K562 (cell line): ENCODE measurements at regions not wholly inside any gene's neighbourhood (a gene's known extent, or its start where the extent isn't known, plus 50 kb on each side); places are given as distances from the start of the nearest gene placed in this dataset.

Experiments used
- CBX2 ChIP-seq: fragments of 200-600 bp; sonication (generic); IDR thresholded peaks from one replicate; pipeline ENCODE4 v1.6.1; 2012; ENCODE audit warnings: mild to moderate bottlenecking, low read length, inconsistent platforms; ENCODE audit not compliant: insufficient read depth, poor library complexity, severe bottlenecking
- DACH1 ChIP-seq: fragments of 450-650 bp; IDR thresholded peaks from 2 replicates; pipeline ENCODE4 v1.6.1; 2018; ENCODE audit not compliant: partially characterized antibody
- FIP1L1 ChIP-seq: fragments of 200-400 bp; formaldehyde crosslinking; IDR thresholded peaks from 2 replicates; pipeline ENCODE4 v1.6.1; 2018; ENCODE audit warnings: mild to moderate bottlenecking, low read depth, low read length; ENCODE audit not compliant: poor library complexity, severe bottlenecking
- FOXP1 ChIP-seq: sonication (generic); formaldehyde crosslinking; IDR thresholded peaks from 2 replicates; pipeline ENCODE4 v1.8.0; 2022; ENCODE audit warnings: mild to moderate bottlenecking, missing genetic modification reagents
- HDAC6 ChIP-seq: IDR thresholded peaks from 2 replicates; pipeline ENCODE4 v1.6.1; 2012; ENCODE audit warnings: low read depth, mild to moderate bottlenecking, control low read depth, inconsistent platforms, low read length, moderate library complexity
- HDAC8 ChIP-seq: fragments of 450-650 bp; IDR thresholded peaks from 2 replicates; pipeline ENCODE4 v1.6.1; 2016; ENCODE audit warnings: mild to moderate bottlenecking, missing genetic modification characterization, moderate library complexity, missing compliant biosample characterization
- MXD1 ChIP-seq: fragments of 250-450 bp; sonication (Bioruptor Pico); IDR thresholded peaks from 2 replicates; pipeline ENCODE4 v1.8.0; 2021; ENCODE audit warnings: borderline replicate concordance, mild to moderate bottlenecking, moderate library complexity; ENCODE audit not compliant: poor library complexity, severe bottlenecking
- MYNN ChIP-seq, 2 experiments: sonication (generic); formaldehyde crosslinking in 1 of 2; IDR thresholded peaks; 2 replicates each; pipeline versions ENCODE4 v1.5.0 to v1.6.1; 2016 to 2020; ENCODE audit warnings: antibody characterized with exemption in 1 of 2, missing genetic modification reagents in 1 of 2
- NELFE ChIP-seq: IDR thresholded peaks from 2 replicates; pipeline ENCODE4 v1.6.1; 2011; ENCODE audit warnings: mild to moderate bottlenecking; ENCODE audit not compliant: insufficient read depth, insufficient read length
- NKRF ChIP-seq: fragments of 450-650 bp; IDR thresholded peaks from 2 replicates; pipeline ENCODE4 v1.6.1; 2016; ENCODE audit warnings: borderline replicate concordance
- NR2C2 ChIP-seq, 2 experiments: fragments of 200-800 bp in 1 of 2; sonication (Bioruptor generic) in 1 of 2; sonication (generic) in 1 of 2; formaldehyde crosslinking in 1 of 2; IDR thresholded peaks; 2 replicates each; pipeline versions ENCODE4 v1.6.1 to v1.8.0; 2016 to 2022; ENCODE audit warnings: mild to moderate bottlenecking in 1 of 2, missing compliant biosample characterization in 1 of 2, missing genetic modification characterization in 1 of 2, missing genetic modification reagents in 1 of 2
- PHF8 ChIP-seq: fragments of 200-600 bp; sonication (generic); IDR thresholded peaks from 2 replicates; pipeline ENCODE4 v1.6.1; 2012; ENCODE audit warnings: mixed run types, mild to moderate bottlenecking, inconsistent platforms, low read length, moderate library complexity, borderline replicate concordance
- POLR2AphosphoS5 ChIP-seq: IDR thresholded peaks from 2 replicates; pipeline ENCODE4 v1.6.1; 2011; ENCODE audit warnings: mild to moderate bottlenecking, low read depth, low read length, moderate library complexity; ENCODE audit not compliant: control insufficient read depth, insufficient read depth
- POLR3G ChIP-seq: IDR thresholded peaks from 2 replicates; pipeline ENCODE4 v1.6.1; 2011; ENCODE audit not compliant: insufficient read length, insufficient replicate concordance; ENCODE audit errors: extremely low read depth
- PTTG1 ChIP-seq: fragments of 450-650 bp; IDR thresholded peaks from 2 replicates; pipeline ENCODE4 v1.6.1; 2016; ENCODE audit warnings: low read depth, mild to moderate bottlenecking, missing genetic modification characterization, missing compliant biosample characterization
- TAL1 ChIP-seq: fragments of 450-650 bp; IDR thresholded peaks from 2 replicates; pipeline ENCODE4 v1.6.1; 2016; ENCODE audit warnings: mild to moderate bottlenecking
- ZNF197 ChIP-seq: fragments of 200-800 bp; sonication (Bioruptor generic); IDR thresholded peaks from 2 replicates; pipeline ENCODE4 v1.6.1; 2016; ENCODE audit warnings: low read depth, missing genetic modification characterization, missing compliant biosample characterization
- ZNF41 ChIP-seq: fragments of 250-450 bp; sonication (Bioruptor Pico); conservative IDR thresholded peaks from 2 replicates; pipeline ENCODE4 v1.4.0; 2020; ENCODE audit warnings: mild to moderate bottlenecking
- ZNF583 ChIP-seq: fragments of 250-450 bp; sonication (Bioruptor Pico); IDR thresholded peaks from 2 replicates; pipeline ENCODE4 v1.4.0; 2020
- ZNF79 ChIP-seq: fragments of 250-450 bp; sonication (Bioruptor Pico); IDR thresholded peaks from 2 replicates; pipeline ENCODE4 v1.4.0; 2020; ENCODE audit warnings: low read depth, mild to moderate bottlenecking, moderate library complexity
- TF ChIP-seq, protein P1 (sequence below): fragments of 250-450 bp; sonication (Bioruptor Pico); IDR thresholded peaks from 2 replicates; pipeline ENCODE4 v1.4.0; 2020; ENCODE audit warnings: mild to moderate bottlenecking, moderate library complexity
- TF ChIP-seq, protein P2 (sequence below): conservative IDR thresholded peaks from 2 replicates; pipeline ENCODE4 v1.6.1; 2011; ENCODE audit warnings: low read depth, mild to moderate bottlenecking, low read length; ENCODE audit not compliant: control insufficient read depth

DNA sequence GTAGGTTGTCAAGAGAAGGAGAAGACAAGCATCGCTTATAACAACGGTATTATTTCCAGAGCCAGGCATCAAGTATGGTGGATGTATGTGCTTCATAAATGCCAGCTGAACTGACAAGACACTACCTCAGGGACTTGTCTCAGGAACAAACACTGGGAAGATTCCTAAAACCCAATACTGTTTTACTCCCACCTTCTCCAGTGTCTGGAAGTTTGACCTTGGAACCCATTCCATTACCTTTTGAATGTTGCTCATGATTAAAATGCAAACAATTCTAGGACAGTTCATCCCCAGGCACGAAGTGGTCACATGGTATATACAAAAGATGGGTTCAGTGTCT, 300.1 kb downstream of the ADGB start (continued):
- TF ChIP-seq PHF8 (no peak), PTTG1 (no peak), ZNF79 (no peak; the same call in 1 of the 2 replicates), HDAC6 (no peak), TAL1 (no peak), ZNF583 (CRISPR knock-in tag) (0 out of 2 replicates have a peak, but pooled peaks have one; percentile 38), MXD1 (CRISPR knock-in tag) (no peak), DACH1 (no peak), HDAC8 (tag) (no peak), FIP1L1 (no peak), FOXP1 (CRISPR knock-in tag) (no peak), POLR3G (no peak), NR2C2 (CRISPR knock-in tag; IDR thresholded peaks at IDR 0.05) (no peak), NR2C2 (tag; IDR thresholded peaks at IDR 0.05) (no peak), POLR2AphosphoS5 (no peak), NELFE (no peak), ZNF41 (CRISPR knock-in tag) (no peak), MYNN (IDR thresholded peaks at IDR 0.05) (no peak), MYNN (CRISPR knock-in tag; IDR thresholded peaks at IDR 0.05) (no peak), ZNF197 (CRISPR knock-in tag) (no peak), NKRF (no peak), CBX2 (no peak)
- TF ChIP-seq, protein P1, sequence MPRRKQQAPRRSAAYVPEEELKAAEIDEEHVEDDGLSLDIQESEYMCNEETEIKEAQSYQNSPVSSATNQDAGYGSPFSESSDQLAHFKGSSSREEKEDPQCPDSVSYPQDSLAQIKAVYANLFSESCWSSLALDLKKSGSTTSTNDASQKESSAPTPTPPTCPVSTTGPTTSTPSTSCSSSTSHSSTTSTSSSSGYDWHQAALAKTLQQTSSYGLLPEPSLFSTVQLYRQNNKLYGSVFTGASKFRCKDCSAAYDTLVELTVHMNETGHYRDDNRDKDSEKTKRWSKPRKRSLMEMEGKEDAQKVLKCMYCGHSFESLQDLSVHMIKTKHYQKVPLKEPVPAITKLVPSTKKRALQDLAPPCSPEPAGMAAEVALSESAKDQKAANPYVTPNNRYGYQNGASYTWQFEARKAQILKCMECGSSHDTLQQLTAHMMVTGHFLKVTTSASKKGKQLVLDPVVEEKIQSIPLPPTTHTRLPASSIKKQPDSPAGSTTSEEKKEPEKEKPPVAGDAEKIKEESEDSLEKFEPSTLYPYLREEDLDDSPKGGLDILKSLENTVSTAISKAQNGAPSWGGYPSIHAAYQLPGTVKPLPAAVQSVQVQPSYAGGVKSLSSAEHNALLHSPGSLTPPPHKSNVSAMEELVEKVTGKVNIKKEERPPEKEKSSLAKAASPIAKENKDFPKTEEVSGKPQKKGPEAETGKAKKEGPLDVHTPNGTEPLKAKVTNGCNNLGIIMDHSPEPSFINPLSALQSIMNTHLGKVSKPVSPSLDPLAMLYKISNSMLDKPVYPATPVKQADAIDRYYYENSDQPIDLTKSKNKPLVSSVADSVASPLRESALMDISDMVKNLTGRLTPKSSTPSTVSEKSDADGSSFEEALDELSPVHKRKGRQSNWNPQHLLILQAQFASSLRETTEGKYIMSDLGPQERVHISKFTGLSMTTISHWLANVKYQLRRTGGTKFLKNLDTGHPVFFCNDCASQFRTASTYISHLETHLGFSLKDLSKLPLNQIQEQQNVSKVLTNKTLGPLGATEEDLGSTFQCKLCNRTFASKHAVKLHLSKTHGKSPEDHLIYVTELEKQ (CRISPR knock-in tag), result 0 out of 2 replicates have a peak, but pooled peaks have one; percentile 55
- TF ChIP-seq, protein P2, sequence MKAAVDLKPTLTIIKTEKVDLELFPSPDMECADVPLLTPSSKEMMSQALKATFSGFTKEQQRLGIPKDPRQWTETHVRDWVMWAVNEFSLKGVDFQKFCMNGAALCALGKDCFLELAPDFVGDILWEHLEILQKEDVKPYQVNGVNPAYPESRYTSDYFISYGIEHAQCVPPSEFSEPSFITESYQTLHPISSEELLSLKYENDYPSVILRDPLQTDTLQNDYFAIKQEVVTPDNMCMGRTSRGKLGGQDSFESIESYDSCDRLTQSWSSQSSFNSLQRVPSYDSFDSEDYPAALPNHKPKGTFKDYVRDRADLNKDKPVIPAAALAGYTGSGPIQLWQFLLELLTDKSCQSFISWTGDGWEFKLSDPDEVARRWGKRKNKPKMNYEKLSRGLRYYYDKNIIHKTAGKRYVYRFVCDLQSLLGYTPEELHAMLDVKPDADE, result no peak
